HG03196 (cell line): ENCODE measurements at regions not wholly inside any gene's neighbourhood (a gene's known extent, or its start where the extent isn't known, plus 50 kb on each side); places are given as distances from the start of the nearest gene placed in this dataset.

Experiments used
- ATAC-seq: cut with Tn5 transposase; IDR thresholded peaks from one replicate; pipeline ENCODE4 v1.9.1; 2021; ENCODE audit not compliant: unreplicated experiment

DNA sequence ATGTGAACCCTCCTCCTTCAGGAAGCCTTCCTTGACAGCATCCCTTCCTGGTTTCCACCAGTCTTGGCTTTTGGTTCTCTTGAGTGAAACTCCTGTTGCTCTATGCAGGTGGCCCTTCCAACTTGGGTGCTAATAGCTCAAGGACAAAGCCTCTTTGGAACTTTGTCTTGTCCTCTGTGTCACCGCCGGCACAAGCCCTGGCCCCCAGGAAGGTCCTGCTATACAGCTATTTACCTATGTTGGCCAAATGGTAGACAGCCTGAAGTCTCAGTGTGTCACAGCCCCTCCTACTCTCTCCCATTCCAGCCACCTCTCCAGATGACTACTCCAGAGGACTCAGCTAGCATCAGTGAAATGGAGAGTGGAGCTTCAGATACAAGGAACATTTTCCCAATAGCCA, 94.7 kb upstream of the ZNF618 start:
- ATAC-seq: no peak

DNA sequence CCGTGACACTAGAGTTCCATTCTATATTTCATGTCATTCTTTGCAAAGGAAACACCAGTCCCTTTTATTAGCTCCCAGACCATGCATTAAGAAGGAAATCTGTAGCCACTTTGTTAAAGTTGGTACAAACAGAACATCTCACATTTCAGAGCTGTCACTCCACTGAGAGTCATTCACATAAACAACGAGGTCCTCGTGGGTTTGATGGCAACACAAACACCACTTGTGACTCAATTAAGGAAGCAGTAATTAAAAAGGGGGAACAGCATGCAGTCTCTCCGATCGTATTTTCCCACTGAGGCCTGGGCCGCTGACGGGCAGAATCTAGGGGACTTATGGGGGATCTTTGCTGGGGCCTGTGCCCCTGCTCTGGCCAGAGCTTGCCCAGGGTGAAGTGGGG, 94.2 kb upstream of the ZNF618 start:
- ATAC-seq: no peak

DNA sequence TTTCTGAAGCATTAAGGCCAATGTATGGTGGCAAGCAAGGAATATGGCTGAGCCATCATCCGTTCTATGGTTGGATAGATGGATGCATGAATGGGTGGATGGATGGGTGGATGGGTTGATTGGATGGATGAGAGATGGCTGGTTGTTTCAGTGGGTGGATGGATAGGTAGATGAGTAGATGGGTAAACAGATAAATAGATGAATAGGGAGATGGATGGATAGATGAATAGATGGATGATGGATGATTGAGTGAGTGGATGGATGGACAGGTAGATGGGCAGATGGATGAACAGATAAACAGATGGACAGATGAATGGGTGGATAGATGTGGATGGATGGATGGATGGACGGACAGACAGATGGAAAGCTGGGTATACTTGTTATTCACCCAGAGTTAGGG, 92.6 kb upstream of the ZNF618 start:
- no peak for ATAC-seq

DNA sequence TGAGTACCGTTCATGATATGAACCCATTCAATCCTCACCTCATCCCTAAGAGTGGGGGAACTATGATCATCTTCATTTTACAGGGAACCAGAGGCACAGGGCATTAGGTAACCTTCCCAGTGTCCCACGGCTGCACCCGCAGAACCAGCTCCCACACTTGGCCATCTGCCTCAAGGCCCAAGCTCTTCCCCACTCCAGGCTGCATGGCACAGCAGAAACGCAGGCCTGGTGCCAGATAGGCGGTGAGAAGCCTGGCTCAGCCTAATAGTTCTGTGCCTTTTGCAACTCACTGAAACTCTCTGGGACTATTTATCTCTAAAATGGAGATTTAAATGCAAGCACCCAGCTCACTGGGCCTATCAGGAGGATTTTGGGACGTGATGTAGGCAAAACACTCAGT, 90.8 kb upstream of the ZNF618 start:
- ATAC-seq: no peak

DNA sequence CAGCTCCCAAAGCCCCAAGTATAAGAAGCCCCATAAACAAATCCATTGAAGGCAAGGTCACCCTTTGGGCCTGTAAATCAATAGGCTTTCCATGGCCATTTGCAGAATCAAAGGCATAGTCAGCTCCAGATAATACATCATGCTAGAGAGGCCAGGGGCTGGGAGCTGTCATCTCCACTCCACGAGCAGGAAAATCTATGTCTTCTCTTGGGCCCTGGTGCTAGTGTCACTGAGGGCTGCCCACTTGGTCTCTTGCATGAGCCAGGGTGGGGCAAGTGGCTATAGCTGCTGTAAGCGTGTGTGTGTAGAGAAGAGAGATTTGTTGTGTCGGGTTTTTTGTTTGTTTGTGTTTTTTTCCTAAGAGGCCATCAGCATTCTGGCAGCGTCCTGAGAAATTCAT, 90.0 kb upstream of the ZNF618 start:
- ATAC-seq: no peak

DNA sequence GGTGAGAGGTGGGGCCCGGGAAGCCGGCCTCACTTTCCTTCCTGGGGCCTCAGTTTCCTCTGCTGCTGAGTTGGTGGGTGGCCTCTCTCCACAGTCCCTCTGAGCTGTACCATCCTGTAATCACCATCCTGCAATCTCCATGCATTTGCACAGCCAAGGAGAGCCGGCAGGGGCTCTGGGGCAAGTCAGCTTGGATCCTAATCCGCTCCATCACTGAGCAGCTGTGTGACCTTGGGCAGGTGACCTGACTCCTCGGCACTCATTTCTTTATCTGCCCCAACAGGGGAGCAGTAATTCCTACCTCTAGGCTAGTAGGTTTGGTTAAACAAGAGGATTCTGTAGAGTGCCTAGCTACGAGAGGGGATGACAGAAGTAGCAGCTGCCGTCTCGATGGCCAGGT, 88.2 kb upstream of the ZNF618 start:
- ATAC-seq: no peak

DNA sequence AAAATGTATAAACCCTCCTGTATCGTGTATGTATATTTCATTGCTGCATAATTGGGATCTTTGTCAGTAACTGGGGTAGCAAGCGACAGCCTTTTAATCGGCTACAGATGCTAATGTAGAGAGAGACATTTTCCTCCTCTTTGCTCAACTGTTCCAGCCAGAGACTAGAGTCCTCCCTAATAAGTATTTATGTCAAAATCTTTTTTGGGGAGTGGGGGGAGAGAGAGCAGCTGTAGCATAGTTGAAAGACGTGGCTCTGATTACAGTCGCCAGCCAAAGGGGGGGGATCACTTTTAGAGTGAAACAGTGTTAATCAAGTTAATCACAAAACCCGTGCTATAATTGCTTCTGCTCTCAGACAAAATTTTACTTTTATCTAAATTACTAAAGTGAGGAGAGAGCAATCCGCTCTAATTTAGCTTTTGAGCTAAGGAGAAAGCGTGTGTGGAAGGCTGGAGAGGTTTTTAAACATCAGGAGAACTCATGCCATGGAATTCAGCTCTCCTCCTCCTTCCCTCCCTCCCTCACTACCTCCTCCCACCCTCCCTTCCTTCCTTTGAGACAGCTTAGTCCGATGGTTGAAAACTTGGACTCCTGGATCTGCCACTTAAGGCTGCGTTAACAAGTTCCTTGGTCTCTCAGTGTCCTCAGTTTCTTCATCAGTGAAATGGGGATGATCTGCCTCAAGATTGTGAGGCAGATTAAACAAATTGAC, 87.3 kb upstream of the ZNF618 start:
- ATAC-seq: no peak

DNA sequence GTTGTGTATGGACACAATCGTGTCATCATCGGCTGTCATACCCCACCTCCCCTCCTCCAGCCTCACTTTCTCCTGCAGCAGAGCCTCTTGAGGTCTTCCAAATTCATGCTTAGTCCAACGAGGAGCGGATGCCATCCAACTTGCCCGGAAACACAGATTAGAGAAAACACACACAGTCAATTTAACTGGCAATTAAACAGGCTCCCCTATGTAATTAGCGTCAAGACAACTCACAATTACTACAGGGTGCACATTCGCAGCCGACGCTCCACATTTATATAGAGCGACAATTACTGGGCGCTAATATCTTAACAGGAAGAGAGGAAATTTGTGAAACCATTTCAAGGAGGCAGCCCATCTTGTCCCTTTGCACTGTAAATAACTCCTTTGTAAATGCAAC, 86.0 kb upstream of the ZNF618 start:
- no peak for ATAC-seq

DNA sequence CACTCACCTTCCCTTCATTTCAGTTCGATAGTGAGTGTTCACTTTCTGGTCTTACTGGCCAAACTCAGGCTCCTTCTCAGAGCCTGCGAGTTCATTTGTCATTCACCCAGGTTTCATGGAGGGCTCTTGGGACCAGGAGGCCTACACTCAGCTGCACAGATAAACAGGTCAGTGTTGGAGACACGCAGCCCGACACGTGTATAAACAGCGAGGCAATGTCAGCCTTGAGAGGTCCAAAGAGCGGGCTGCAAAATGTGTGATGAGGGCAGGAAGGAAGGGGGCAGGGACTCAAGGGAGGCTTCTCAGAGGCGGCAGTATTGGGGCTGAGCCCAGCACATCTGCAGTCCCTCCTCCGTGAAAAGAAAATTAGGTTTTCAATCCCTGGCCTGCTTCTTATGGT, 82.6 kb upstream of the ZNF618 start:
- no peak for ATAC-seq

DNA sequence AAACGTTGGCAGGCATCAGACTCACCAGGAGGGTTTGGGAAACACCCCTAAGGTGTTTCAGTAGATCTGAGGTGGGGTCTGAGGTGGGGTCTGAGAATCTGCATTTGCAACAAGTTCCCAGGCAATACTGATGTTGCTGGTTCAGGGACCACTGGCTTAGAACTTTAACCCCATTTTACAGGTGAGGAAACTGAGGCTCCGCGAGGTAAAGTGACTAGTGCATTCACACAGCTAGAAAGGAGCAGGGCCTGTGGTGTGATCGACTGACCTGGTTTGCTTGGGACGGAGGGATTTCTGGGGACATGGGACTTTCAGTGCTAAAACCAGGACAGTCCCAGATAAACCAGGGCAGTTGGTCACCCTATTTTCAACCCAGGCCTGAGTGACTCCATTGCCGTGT, 81.4 kb upstream of the ZNF618 start:
- ATAC-seq: no peak

DNA sequence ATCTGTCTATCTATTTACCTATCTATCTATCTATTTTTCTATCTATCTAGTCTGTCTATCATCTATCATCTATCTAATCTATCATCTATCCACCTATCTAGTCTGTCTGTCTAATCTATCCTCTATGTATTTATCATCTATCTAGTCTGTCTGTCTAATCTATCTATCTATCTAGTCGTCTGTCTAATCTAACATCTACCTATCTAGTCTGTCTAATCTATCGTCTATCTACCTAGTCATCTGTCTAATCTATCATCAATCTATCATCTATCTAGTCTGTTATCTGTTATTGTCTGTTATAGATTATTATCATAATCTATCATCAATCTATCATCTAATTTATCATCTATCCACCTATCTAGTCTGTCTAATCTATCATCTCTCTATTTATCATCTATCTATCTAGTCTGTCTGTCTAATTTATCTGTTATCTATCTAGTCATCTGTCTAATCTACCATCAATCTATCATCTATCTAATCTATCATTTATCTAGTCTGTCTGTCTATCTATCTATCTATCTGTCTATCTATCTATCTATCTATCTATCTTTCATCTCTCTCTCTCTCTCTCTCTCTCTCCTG, 80.2 kb upstream of the ZNF618 start:
- no peak for ATAC-seq

DNA sequence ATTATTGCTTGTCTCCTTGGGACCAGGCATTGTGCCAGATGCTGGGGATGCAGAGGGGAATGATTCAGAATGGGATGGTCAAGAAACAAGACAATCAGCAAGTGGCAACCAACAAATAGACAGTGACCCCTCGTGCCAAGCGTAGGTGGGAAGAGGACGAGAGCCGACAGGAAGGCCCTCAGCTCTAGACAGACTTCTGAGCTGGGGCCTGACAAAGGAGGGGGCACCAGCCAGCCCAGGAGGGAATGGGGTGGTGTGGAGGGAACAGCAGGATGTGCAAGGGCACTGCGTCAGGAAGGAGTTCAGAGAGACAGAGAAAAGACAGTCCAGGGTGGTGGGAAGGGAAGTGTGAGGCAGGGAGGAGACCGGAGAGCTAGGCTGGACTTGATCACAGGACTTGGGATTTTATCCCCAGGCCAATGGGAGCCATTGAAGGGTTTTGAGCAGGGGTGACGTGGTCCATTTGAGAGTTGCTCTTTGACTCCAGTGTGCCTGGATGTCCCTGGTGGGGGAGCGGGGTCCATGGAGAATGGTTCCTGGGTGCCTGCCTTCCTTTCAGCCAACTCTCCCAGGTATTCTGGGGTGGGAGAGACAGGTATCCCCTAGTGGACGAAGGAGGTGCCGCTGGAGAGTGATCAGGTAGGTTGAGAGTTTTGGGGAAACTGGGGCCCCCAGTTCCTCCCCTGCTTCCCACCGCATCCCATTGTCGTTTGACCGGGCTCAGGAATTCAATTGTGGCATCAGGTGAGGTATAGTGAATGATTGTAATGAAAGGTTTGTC, 79.3 kb upstream of the ZNF618 start:
- no peak for ATAC-seq

DNA sequence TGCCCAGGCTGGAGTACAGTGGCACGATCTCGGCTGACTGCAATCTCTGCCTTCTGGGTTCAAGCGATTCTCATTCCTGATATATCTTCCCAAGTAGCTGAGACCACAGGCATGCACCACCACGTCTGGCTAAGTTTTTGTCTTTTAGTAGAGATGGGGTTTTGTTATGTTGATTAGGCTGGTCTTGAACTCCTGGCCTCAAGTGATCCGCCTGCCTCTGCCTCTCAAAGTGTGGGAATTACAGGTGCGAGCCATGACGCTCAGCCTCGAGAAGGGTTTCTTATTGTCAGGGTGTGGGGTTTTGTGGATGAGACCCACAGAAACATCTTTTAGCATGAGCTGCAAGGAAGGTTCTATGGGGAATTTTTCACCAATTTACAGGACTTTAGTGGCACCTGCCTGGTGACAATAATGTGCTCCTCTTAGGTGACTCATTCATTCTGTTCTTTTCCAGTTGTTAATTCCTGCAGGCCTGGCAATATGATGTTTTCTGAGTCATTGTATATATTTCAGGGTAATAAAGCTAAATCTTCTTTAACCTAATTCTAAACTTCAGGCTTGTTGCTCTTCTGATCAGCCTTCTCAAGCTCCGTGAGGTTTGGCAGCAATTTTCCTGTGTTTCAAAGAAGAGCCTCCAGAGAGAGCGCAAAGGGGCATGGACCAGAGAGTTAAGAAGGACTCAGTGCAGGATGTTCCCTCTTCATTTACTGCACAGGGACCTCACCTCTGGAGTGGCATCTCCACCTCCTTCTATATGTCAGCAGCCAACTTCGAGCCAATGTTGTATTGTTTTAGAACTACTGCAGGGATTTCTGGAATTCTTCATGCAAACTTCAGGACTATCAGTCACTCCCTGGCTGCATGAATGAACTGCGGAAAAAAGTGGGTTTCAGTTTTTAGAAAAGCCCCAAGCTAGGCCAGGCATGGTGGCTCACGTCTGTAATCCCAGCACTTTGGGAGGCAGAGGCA, 77.8 kb upstream of the ZNF618 start:
- ATAC-seq: no peak

DNA sequence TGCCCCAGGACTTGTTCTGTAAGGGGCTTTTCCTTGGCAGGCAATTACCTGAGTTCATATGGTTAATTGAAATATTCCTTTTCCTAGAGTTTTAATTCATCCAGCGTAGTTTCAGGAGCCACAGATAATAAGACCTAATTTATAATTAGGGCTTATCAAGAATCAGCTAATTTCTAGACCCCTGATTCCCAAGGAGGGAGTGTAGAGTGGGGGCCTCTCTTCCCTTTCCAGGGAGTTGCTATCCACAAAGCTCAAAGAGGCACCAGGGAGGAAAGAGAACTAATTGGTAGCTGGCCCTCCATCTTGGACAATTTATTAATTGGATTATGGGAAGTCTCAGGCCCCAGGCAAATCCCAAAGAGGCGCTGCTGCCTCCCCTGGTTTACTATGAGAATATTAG, 75.8 kb upstream of the ZNF618 start:
- no peak for ATAC-seq

DNA sequence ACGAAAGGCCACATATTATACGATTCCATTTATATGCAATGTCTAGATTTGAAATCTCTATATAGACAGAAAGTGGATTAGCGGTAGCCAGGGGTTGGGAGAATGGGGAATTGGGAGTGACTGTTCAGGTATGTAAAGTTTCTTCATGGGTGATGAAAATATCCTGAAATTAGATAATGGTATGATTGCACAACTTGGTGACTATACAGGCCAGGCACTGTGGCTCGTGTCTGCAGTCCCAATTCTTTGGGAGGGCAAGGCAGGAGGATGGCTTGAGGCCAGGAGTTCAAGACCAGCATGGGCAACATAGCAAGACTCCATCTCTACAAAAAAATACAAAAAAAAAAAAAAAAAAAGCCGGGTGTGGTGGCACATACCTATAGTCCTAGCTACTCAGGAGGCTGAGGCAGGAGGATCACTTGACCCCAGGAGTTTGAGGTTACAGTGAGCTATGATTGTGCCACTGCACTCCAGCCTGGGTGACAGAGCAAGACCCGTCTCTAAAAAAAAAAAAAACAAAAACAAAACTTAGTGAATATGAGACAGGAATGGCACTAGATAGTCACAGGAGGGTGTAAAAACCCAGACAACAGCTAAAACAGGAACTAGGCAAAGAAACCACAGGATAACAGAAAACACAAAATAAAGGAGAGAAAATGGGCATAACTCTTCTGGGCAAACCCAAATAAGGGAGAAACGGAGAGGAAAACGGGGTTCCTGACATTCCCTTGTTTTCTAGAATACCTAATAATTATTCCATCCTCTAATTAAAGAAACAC, 72.1 kb upstream of the ZNF618 start:
- ATAC-seq: no peak

DNA sequence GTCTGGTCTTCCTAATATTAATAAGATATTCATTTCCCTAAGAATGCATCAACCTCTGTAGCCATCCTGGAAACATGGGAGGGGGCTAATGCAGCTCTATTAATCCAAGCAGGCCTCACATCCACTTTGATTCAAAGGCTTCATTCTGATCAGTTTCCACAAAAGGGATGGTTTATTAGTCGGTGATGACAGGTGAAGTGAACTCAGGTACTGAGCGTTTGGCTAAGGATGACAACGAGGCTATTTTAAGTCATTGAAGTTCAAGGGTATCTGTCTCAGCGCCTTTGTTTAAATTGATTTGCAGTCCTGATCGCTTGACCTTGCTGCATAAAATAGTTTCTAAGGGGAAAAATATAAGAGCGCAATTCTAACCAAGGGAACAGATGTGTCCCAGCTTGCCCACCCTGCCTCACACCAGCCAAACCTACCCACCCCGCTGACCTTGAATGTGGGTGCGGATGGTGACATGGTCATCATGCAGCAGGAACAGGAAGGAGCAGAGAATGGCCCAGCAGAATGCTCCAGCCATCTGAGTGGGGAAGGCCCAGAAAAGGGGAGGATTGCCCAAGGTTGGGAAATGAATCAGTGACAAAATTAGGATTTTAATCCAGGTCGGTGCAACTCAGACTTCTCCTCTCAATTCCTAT, 70.5 kb upstream of the ZNF618 start:
- no peak for ATAC-seq

DNA sequence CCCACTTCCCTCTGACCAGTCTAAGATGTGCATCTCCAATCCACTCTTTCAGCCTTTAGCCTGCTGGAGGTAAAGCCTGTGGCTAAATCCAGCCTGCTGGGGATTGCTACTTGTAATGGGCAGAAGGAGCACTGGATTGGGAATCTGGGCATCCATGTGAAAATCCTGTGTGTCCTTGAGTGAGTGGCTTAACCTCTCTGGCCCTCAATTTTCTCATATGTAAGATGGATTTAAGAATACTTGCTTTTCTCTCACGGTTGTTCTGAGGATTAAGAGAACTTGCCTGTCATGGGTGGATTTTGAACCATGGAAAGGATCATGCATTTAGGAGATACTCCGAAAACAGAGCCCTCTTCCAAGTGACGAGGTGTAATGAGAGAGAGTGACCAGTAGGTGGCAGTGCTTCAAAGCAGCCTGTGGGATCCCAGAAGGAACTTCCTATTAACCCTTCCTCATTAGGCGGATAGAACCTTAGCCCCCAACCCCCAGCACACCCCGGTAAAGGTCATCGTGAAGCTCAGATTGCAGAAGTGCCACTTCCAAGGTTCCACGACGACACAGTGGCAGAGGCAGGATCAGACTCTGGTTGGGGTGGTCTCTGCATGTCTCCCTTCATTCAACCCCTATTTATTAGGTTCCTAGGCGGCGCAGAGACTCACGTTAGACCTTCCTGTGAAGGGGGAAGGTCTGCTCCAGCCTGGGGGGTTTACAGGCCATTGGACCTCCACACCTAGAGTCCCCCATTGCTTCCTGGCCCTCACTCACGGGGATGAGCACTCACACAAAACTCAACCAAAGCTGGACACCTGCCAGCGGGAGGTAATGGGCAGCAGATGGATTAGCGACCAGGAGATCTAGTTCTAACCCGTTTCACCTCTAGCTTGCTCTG, 68.7 kb upstream of the ZNF618 start:
- no peak for ATAC-seq

DNA sequence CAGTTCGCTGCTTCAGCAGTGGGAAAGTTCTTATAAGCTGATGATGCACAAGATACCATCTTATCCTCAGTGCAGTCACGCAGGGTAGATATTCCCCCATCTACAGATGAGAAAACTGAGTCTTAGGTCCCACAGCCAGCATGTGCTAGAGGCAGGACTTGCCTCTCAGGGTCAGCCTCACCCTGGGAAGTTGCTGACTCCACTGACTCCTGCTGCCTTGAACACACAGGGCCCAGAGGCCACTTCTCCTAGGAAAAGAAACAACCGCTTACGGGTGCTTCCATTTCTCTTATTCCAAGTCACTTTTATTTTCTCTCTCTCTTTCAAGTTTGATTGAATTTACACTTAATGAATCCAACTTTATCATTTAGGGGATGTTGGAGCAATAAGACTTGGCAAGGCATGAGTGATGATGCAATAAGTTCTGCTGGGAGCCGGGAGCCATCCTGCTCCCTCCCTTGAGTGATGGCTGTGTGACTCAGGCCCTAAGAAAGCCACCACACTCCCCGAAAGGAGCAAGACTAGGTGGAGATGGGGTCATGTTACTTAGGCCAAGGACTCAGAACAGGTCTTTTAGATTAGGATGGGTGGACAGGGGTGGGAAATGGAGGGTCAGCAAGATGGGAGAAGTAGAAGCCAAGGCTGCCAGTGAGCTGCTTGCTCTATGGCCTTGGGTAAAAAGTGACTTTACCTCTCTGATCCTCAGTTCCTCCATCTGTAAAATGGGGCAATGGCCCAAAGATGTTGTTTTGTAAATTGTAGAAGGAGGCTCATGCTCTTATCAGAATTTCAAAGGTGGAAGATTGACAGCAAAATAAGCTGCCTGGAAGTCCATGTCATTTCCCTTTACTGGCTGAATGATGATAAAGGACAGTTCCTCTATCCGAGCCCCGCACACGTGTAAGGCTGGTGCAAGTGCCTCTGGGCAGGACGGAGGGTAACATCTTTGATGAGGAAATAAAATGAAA, 67.4 kb upstream of the ZNF618 start:
- ATAC-seq: no peak
